Hepatocyte (in vitro differentiated cells): ENCODE measurements at regions not wholly inside any gene's neighbourhood (a gene's known extent, or its start where the extent isn't known, plus 50 kb on each side); places are given as distances from the start of the nearest gene placed in this dataset.

Experiments
- DNase-seq: peaks from one replicate; pipeline ENCODE4 v3.0.0-alpha.2; 2016; ENCODE audit warnings: low spot score
- H2AFZ ChIP-seq: fragments of 200-600 bp; sonication (generic); 2 replicates; pipeline ENCODE4 v1.6.0; 2016; ENCODE audit warnings: antibody characterized with exemption, mild to moderate bottlenecking
- H3K27ac ChIP-seq: fragments of 200-600 bp; sonication (generic); 2 replicates; pipeline ENCODE4 v1.5.1; 2016; ENCODE audit warnings: mild to moderate bottlenecking
- H3K27me3 ChIP-seq: fragments of 200-600 bp; sonication (generic); 2 replicates; pipeline ENCODE4 v1.6.1; 2016
- H3K36me3 ChIP-seq: fragments of 200-600 bp; sonication (generic); replicated peaks from 2 replicates; pipeline ENCODE4 v1.5.1; 2016; ENCODE audit warnings: low read depth; ENCODE audit not compliant: insufficient read depth
- H3K4me1 ChIP-seq: fragments of 200-600 bp; sonication (generic); 2 replicates; pipeline ENCODE4 v1.5.1; 2016; ENCODE audit warnings: mild to moderate bottlenecking, moderate library complexity; ENCODE audit not compliant: insufficient read depth
- H3K4me2 ChIP-seq: fragments of 200-600 bp; sonication (generic); 2 replicates; pipeline ENCODE4 v1.6.0; 2016
- H3K4me3 ChIP-seq: fragments of 200-600 bp; sonication (generic); 2 replicates; pipeline ENCODE4 v1.5.1; 2016; ENCODE audit warnings: mild to moderate bottlenecking
- H3K79me2 ChIP-seq: fragments of 200-600 bp; sonication (generic); 2 replicates; pipeline ENCODE4 v1.6.0; 2017; ENCODE audit warnings: mild to moderate bottlenecking
- H3K9me2 ChIP-seq: fragments of 200-600 bp; sonication (generic); replicated peaks from 2 replicates; pipeline ENCODE4 v1.6.0; 2017; ENCODE audit warnings: mild to moderate bottlenecking; ENCODE audit not compliant: insufficient read depth
- H3K9me3 ChIP-seq: fragments of 200-600 bp; sonication (generic); 2 replicates; pipeline ENCODE4 v1.5.1; 2016; ENCODE audit warnings: low read depth, mild to moderate bottlenecking
- H4K20me1 ChIP-seq: fragments of 200-600 bp; sonication (generic); 2 replicates; pipeline ENCODE4 v1.6.0; 2016; ENCODE audit warnings: mild to moderate bottlenecking; ENCODE audit not compliant: insufficient read depth, poor library complexity, severe bottlenecking
- EZH2 ChIP-seq: fragments of 200-600 bp; sonication (generic); IDR thresholded peaks from 2 replicates; pipeline ENCODE4 v1.6.1; 2016; ENCODE audit warnings: antibody characterized with exemption, mild to moderate bottlenecking, borderline replicate concordance
- EZH2phosphoT487 ChIP-seq: fragments of 200-600 bp; sonication (generic); IDR thresholded peaks from one replicate; pipeline ENCODE4 v1.6.1; 2018; ENCODE audit warnings: antibody characterized with exemption, mild to moderate bottlenecking, low read depth, moderate library complexity; ENCODE audit not compliant: unreplicated experiment, severe bottlenecking
- WGBS: methylation state at CpG from one replicate; pipeline ENCODE4 v1.1.6; 2016; ENCODE audit warnings: low lambda C conversion rate; ENCODE audit errors: missing lambda C conversion rate; 5-methylcytosine and 5-hydroxymethylcytosine counted together
- TF ChIP-seq, protein P1 (sequence below): fragments of 200-600 bp; sonication (generic); IDR thresholded peaks from 2 replicates; pipeline ENCODE4 v1.5.1; 2016; ENCODE audit warnings: antibody characterized with exemption, mild to moderate bottlenecking; ENCODE audit not compliant: poor library complexity

DNA sequence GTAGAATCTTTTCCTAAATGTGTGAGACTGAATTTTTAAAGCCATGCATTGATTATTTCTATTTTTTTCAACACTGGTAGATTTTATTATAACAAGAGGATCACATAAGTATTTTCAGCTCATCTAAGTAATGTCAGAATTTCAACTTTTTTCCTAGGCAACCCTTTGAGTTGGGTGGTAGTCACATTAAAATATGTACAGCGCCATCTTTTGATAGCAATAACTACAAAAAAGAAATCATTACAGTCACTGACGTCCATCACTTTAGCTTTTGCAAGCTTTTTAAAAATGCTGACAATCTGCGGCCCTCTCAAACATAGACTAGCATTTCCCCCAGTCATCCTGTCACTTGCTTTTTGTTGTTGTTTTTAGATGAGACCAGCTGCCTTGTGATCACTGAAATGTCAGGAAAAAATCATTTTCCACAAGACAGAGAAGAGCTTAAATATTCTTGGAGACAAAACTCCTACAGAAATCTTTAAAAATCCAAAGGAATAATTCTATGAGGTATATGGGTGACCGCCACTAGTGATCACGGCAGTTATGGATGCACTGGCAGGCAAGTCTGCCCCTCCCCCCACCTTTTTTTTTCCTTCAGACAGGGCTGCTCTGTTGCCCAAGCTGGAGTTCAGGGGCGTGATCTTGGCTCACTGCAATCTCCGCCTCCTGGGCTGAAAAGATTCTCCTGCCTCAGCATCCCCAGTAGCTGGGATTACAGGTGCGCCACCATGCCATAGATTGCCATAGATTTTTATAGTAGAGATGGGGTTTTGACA is 384.0 kb upstream of the KCNMB2 start:
- H3K4me3 ChIP-seq: no peak overlapping the region
- H3K4me1 ChIP-seq: peaks cover 4% of the 10 kb centered on the region
- H3K27ac ChIP-seq: no peak overlapping the region
- H3K4me2 ChIP-seq: no peak overlapping the region
- TF ChIP-seq EZH2: no peak
- no peak for TF ChIP-seq EZH2phosphoT487
- TF ChIP-seq, protein P1, sequence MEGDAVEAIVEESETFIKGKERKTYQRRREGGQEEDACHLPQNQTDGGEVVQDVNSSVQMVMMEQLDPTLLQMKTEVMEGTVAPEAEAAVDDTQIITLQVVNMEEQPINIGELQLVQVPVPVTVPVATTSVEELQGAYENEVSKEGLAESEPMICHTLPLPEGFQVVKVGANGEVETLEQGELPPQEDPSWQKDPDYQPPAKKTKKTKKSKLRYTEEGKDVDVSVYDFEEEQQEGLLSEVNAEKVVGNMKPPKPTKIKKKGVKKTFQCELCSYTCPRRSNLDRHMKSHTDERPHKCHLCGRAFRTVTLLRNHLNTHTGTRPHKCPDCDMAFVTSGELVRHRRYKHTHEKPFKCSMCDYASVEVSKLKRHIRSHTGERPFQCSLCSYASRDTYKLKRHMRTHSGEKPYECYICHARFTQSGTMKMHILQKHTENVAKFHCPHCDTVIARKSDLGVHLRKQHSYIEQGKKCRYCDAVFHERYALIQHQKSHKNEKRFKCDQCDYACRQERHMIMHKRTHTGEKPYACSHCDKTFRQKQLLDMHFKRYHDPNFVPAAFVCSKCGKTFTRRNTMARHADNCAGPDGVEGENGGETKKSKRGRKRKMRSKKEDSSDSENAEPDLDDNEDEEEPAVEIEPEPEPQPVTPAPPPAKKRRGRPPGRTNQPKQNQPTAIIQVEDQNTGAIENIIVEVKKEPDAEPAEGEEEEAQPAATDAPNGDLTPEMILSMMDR: no peak
- H3K9me3 ChIP-seq: no peaks in the 10 kb centered on the region
- H3K27me3 ChIP-seq: no peaks in the 10 kb centered on the region
- no peaks in the 10 kb centered on the region for H3K79me2 ChIP-seq
- WGBS: 93% methylated on average over 8 of the region's 8 CpGs
- H4K20me1 ChIP-seq: no peaks in the 10 kb centered on the region
- DNase-seq: no peak
- no peaks in the 10 kb centered on the region for H3K36me3 ChIP-seq
- no peaks in the 10 kb centered on the region for H3K9me2 ChIP-seq
- no peak overlapping the region for H2AFZ ChIP-seq

DNA sequence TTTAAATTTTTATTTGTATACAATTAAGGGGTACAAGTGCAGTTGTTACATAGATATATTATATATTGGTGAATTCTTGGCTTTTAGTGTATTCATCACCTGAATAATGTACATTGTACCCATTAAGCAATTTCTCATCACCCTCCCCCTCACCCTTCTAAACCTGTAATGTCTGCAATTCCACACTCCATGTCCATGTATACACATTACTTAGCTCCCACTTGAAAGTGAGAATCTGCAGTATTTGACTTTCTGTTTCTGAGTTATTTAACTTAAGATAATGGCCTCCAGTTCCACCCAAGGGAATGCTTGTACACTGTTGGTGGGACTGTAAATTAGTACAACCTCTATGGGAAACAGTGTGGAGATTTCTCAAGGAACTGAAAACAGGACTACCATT is 383.2 kb upstream of the KCNMB2 start:
- Histone ChIP-seq H3K9me3 (no peaks in the 10 kb centered on the region), H2AFZ (no peak overlapping the region), H3K36me3 (no peaks in the 10 kb centered on the region), H3K27ac (no peak overlapping the region), H3K4me3 (no peak overlapping the region), H3K4me2 (no peak overlapping the region), H4K20me1 (no peaks in the 10 kb centered on the region), H3K27me3 (no peaks in the 10 kb centered on the region), H3K79me2 (no peaks in the 10 kb centered on the region), H3K9me2 (no peaks in the 10 kb centered on the region), H3K4me1 (no peaks in the 10 kb centered on the region)
- TF ChIP-seq, protein P1: no peak
- TF ChIP-seq EZH2 (no peak), EZH2phosphoT487 (no peak)
- DNase-seq: no peak

DNA sequence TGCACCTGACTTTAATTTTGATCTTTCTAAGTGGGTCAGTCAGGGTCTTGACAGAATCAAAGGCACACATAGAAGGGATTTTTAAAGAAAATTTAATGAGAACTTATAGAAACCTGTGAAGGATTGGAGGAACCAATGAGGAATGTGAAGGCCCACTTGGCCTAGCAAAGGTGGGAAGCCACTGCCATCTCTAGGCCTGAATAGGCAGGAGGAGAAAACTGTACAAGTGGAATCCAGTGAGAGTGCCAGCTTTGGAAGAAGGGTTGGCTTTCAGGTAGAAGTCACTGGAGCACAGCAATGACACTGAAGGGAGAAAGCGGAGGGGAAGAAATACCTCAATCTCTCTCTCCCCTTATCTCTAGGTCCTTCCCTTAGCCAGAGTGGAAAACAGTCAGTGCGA is 380.7 kb upstream of the KCNMB2 start:
- Histone ChIP-seq H3K4me1 (no peaks in the 10 kb centered on the region), H4K20me1 (no peaks in the 10 kb centered on the region), H3K4me2 (no peak overlapping the region), H3K27ac (no peak overlapping the region), H3K27me3 (no peaks in the 10 kb centered on the region), H3K79me2 (no peaks in the 10 kb centered on the region), H3K4me3 (no peak overlapping the region), H3K9me3 (no peaks in the 10 kb centered on the region), H2AFZ (no peak overlapping the region), H3K36me3 (no peaks in the 10 kb centered on the region), H3K9me2 (no peaks in the 10 kb centered on the region)
- no peak for DNase-seq
- 91% methylated on average over 2 of the region's 2 CpGs for WGBS
- no peak for TF ChIP-seq EZH2

DNA sequence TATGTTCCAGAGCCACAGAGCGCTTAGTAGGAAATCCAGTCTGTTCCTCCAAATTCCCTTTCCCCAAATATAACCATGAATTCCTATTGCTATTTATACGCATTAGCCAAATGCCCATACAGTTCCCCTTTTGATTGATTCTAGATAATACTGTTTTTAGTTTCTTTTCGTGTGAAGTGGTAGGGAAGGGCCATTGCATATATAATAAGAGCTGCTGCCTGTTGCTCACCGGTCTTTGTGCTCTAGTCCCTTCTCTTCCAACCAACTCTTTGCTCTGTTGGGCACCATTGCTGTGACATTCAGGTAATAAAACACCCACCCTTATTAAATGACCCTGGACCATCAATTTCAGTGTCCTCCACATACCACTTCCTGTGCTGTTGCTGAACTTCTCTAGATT is 379.9 kb upstream of the KCNMB2 start:
- DNase-seq: no peak
- Histone ChIP-seq H3K79me2 (no peaks in the 10 kb centered on the region), H3K36me3 (no peaks in the 10 kb centered on the region), H3K27me3 (no peaks in the 10 kb centered on the region), H4K20me1 (no peaks in the 10 kb centered on the region), H3K9me3 (no peaks in the 10 kb centered on the region), H3K4me2 (no peak overlapping the region), H3K4me3 (no peak overlapping the region), H3K27ac (no peak overlapping the region), H3K4me1 (no peaks in the 10 kb centered on the region), H3K9me2 (no peaks in the 10 kb centered on the region), H2AFZ (no peak overlapping the region)
- 71% methylated on average over 4 of the region's 4 CpGs for WGBS
- TF ChIP-seq, protein P1: no peak
- TF ChIP-seq EZH2phosphoT487: no peak
- no peak for TF ChIP-seq EZH2
